Pancreas (tissue), 10 donors: ENCODE measurements at regions not wholly inside any gene's neighbourhood (a gene's known extent, or its start where the extent isn't known, plus 50 kb on each side); places are given as distances from the start of the nearest gene placed in this dataset.

Experiments
- ATAC-seq, 4 donors: fragments of 200-7000 bp; cut with Tn5 transposase; one replicate each; pipeline versions ENCODE4 v1.8.0 to v1.9.1; 2020; ENCODE audit warnings: mild to moderate bottlenecking in 4 of 4, moderate library complexity in 4 of 4
- DNase-seq, 6 donors: peaks; one replicate each; pipeline ENCODE4 v3.0.0-alpha.2; 2020
- FAIRE-seq: peaks from 2 replicates; lab custom pipeline; 2012; peaks lifted over from hg19 to GRCh38; lab: Jason Lieb, UNC
- H3K27ac ChIP-seq, 4 donors: fragments of 200-600 bp; sonication (generic); 1 replicate in 3 of 4; 2 replicates in 1 of 4; pipeline versions ENCODE4 v1.5.0 to v1.8.0; 2020
- H3K27me3 ChIP-seq, 4 donors: fragments of 200-600 bp; one replicate each; pipeline ENCODE4 v1.8.0; 2021
- H3K36me3 ChIP-seq, 3 donors: fragments of 200-600 bp; sonication (generic) in 1 of 3; one replicate each; pipeline versions ENCODE4 v1.5.0 to v1.8.0; 2020 to 2021
- H3K4me1 ChIP-seq, 3 donors: fragments of 200-600 bp; one replicate each; pipeline ENCODE4 v1.8.0; 2021
- H3K4me3 ChIP-seq, 4 donors: fragments of 200-600 bp; sonication (generic) in 2 of 4; one replicate each; pipeline versions ENCODE4 v1.5.0 to v1.8.0; 2020 to 2021
- H3K9me3 ChIP-seq, 4 donors: fragments of 200-600 bp; one replicate each; pipeline ENCODE4 v1.8.0; 2021
- CTCF ChIP-seq, 4 donors: fragments of 200-600 bp; sonication (generic) in 3 of 4; IDR thresholded peaks; one replicate each; pipeline versions ENCODE4 v1.5.0 to v1.8.0; 2021; ENCODE audit warnings: antibody characterized with exemption in 4 of 4
- WGBS, 2 donors: extraction: QIAGEN DNeasy Blood & Tissue Kit; methylation state at CpG; one replicate each; pipeline ENCODE4 v1.1.7; 2013; 5-methylcytosine and 5-hydroxymethylcytosine counted together
- intact Hi-C, 3 donors: fragments of 100-400 bp; cut with DNase I; formaldehyde crosslinking; loops; one replicate each; pipeline versions ENCODE4 v1.11.1 to v1.14.2; 2022
- donor health status: healthy with polysubstance abuse.
- donor health status: DM: no; HTN: no; CAD: no; lungs with moderate emphysema.
- donor health status: DM: no; HTN: no; CAD: no.
- donor health status: control.
- donor health status: control.
- donor health status: Bipolar disorder and iron deficiency.
- donor health status: DM: yes; HTN: yes; CAD: no.
- donor health status: DM: no; HTN: no; CAD: no.
- donor health status: DM: no; HTN: no; CAD: no.
- donor health status: DM: yes; HTN: yes; CAD: no.

GRCh38 chr15:37375519-37375918 lies 275.2 kb upstream of the MEIS2 start:
- Histone ChIP-seq H3K9me3 (no peaks in the 10 kb centered on the region), H3K4me3 (no peak overlapping the region), H3K27me3 (peaks cover 0 to 4% (median 0%) of the 10 kb centered on the region in 4 donors), H3K27ac (no peak overlapping the region), H3K4me1 (no peaks in the 10 kb centered on the region), H3K36me3 (no peaks in the 10 kb centered on the region)
- DNase-seq (no peak), ATAC-seq (no peak), FAIRE-seq (no peak)
- intact Hi-C loops: no loop called here
- 31 to 39% methylated on average over 3 of the region's 3 CpGs for WGBS, 2 donors
- TF ChIP-seq CTCF (IDR thresholded peaks at IDR 0.05): no peak

- WGBS, 2 donors: 66 to 80% methylated on average over 2 of the region's 2 CpGs
- no peak for TF ChIP-seq CTCF (IDR thresholded peaks at IDR 0.05)
Measured at GRCh38 chr15:37377428-37377827, 277.1 kb upstream of the MEIS2 start.

GRCh38 chr15:37394402-37395099 lies 294.2 kb upstream of the MEIS2 start:
- Histone ChIP-seq H3K36me3 (no peaks in the 10 kb centered on the region), H3K27me3 (no peaks in the 10 kb centered on the region), H3K27ac (no peak overlapping the region), H3K9me3 (no peaks in the 10 kb centered on the region), H3K4me3 (no peak overlapping the region), H3K4me1 (no peaks in the 10 kb centered on the region)
- WGBS, 2 donors: 27 to 41% methylated on average over 3 of the region's 3 CpGs
- no peak for FAIRE-seq
- intact Hi-C loops: loop anchor here in 1 of 3 donors (10.0 kb wide), 1 partner anchor 60 kb away; no protein-coding TSS in a partner anchor
- no peak for DNase-seq
- ATAC-seq: no peak
- TF ChIP-seq CTCF (IDR thresholded peaks at IDR 0.05): no peak

More at GRCh38 chr15:37377428-37377827, 277.1 kb upstream of the MEIS2 start:
- Histone ChIP-seq H3K4me1 (no peaks in the 10 kb centered on the region), H3K4me3 (no peak overlapping the region), H3K36me3 (no peaks in the 10 kb centered on the region), H3K27ac (no peak overlapping the region), H3K9me3 (no peaks in the 10 kb centered on the region), H3K27me3 (peaks cover 0 to 4% (median 0%) of the 10 kb centered on the region in 4 donors)
- intact Hi-C loops: no loop called here
- DNase-seq (no peak), FAIRE-seq (no peak), ATAC-seq (no peak)

GRCh38 chr15:37395100-37395468 lies 294.7 kb upstream of the MEIS2 start:
- no peak overlapping the region for H3K4me3 ChIP-seq
- no peaks in the 10 kb centered on the region for H3K9me3 ChIP-seq
- no peak for DNase-seq
- no peak for FAIRE-seq
- no peak for ATAC-seq
- TF ChIP-seq CTCF (IDR thresholded peaks at IDR 0.05): no peak
- H3K4me1 ChIP-seq: no peaks in the 10 kb centered on the region
- 79 to 88% methylated on average over 3 of the region's 3 CpGs for WGBS, 2 donors
- no peak overlapping the region for H3K27ac ChIP-seq
- no peaks in the 10 kb centered on the region for H3K27me3 ChIP-seq
- H3K36me3 ChIP-seq: no peaks in the 10 kb centered on the region
- intact Hi-C loops: loop anchor here in 1 of 3 donors (10.0 kb wide), 1 partner anchor 60 kb away; no protein-coding TSS in a partner anchor
